ENCODE measurements at regions not wholly inside any gene's neighbourhood (a gene's known extent, or its start where the extent isn't known, plus 50 kb on each side); places are given as distances from the start of the nearest gene placed in this dataset.

DNA sequence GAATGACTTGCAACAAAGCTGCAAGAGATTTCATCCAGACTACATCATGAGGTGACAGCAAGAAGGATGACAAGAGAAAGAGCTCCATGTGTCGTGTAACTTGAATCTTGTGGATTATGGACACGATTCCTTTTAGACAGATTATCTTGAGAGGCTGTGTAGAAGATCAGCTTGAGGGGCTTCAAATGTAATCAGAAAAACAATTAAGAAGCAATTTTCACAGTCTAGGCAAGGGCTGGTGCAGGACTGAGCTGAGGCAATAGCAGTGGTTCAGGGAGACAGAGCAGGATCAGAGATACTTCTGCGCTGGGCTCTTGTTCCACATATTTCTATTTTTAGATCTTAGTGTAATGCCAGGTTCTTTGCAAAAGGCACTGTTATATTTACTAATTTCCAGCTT lies 253.0 kb upstream of the COBL start:
- TF ChIP-seq POLR2AphosphoS5 (IDR thresholded peaks at IDR 0.05): no peak
- TF ChIP-seq CTCF (IDR thresholded peaks at IDR 0.05): no peak

Measured in breast epithelium (tissue), 3 donors.